ENCODE measurements at regions not wholly inside any gene's neighbourhood (a gene's known extent, or its start where the extent isn't known, plus 50 kb on each side); places are given as distances from the start of the nearest gene placed in this dataset.

- TF ChIP-seq, protein P1, sequence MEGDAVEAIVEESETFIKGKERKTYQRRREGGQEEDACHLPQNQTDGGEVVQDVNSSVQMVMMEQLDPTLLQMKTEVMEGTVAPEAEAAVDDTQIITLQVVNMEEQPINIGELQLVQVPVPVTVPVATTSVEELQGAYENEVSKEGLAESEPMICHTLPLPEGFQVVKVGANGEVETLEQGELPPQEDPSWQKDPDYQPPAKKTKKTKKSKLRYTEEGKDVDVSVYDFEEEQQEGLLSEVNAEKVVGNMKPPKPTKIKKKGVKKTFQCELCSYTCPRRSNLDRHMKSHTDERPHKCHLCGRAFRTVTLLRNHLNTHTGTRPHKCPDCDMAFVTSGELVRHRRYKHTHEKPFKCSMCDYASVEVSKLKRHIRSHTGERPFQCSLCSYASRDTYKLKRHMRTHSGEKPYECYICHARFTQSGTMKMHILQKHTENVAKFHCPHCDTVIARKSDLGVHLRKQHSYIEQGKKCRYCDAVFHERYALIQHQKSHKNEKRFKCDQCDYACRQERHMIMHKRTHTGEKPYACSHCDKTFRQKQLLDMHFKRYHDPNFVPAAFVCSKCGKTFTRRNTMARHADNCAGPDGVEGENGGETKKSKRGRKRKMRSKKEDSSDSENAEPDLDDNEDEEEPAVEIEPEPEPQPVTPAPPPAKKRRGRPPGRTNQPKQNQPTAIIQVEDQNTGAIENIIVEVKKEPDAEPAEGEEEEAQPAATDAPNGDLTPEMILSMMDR (conservative IDR thresholded peaks at IDR 0.05; ENCODE audit: low read depth in 2 of 2), result no peak
- no peak for TF ChIP-seq JUNB (IDR thresholded peaks at IDR 0.05; ENCODE audit: unreplicated experiment)
- no peak for TF ChIP-seq POLR2AphosphoS5 (IDR thresholded peaks at IDR 0.05; ENCODE audit: low read depth)
- no peak for TF ChIP-seq NANOG (IDR thresholded peaks at IDR 0.05; ENCODE audit: borderline replicate concordance)
- no peak for TF ChIP-seq ZNF114 (CRISPR knock-in tag; IDR thresholded peaks at IDR 0.05)
- TF ChIP-seq, protein P2, sequence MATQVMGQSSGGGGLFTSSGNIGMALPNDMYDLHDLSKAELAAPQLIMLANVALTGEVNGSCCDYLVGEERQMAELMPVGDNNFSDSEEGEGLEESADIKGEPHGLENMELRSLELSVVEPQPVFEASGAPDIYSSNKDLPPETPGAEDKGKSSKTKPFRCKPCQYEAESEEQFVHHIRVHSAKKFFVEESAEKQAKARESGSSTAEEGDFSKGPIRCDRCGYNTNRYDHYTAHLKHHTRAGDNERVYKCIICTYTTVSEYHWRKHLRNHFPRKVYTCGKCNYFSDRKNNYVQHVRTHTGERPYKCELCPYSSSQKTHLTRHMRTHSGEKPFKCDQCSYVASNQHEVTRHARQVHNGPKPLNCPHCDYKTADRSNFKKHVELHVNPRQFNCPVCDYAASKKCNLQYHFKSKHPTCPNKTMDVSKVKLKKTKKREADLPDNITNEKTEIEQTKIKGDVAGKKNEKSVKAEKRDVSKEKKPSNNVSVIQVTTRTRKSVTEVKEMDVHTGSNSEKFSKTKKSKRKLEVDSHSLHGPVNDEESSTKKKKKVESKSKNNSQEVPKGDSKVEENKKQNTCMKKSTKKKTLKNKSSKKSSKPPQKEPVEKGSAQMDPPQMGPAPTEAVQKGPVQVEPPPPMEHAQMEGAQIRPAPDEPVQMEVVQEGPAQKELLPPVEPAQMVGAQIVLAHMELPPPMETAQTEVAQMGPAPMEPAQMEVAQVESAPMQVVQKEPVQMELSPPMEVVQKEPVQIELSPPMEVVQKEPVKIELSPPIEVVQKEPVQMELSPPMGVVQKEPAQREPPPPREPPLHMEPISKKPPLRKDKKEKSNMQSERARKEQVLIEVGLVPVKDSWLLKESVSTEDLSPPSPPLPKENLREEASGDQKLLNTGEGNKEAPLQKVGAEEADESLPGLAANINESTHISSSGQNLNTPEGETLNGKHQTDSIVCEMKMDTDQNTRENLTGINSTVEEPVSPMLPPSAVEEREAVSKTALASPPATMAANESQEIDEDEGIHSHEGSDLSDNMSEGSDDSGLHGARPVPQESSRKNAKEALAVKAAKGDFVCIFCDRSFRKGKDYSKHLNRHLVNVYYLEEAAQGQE (IDR thresholded peaks at IDR 0.05; ENCODE audit: unreplicated experiment), result no peak
- TF ChIP-seq EZH2phosphoT487 (IDR thresholded peaks at IDR 0.05; ENCODE audit: unreplicated experiment), result no peak
- no peak for TF ChIP-seq EZH2 (IDR thresholded peaks at IDR 0.05; ENCODE audit: low read depth, unreplicated experiment)
- TF ChIP-seq CREB1 (CRISPR knock-in tag; IDR thresholded peaks at IDR 0.05; ENCODE audit: low read depth), result no peak
- TF ChIP-seq, protein P3, sequence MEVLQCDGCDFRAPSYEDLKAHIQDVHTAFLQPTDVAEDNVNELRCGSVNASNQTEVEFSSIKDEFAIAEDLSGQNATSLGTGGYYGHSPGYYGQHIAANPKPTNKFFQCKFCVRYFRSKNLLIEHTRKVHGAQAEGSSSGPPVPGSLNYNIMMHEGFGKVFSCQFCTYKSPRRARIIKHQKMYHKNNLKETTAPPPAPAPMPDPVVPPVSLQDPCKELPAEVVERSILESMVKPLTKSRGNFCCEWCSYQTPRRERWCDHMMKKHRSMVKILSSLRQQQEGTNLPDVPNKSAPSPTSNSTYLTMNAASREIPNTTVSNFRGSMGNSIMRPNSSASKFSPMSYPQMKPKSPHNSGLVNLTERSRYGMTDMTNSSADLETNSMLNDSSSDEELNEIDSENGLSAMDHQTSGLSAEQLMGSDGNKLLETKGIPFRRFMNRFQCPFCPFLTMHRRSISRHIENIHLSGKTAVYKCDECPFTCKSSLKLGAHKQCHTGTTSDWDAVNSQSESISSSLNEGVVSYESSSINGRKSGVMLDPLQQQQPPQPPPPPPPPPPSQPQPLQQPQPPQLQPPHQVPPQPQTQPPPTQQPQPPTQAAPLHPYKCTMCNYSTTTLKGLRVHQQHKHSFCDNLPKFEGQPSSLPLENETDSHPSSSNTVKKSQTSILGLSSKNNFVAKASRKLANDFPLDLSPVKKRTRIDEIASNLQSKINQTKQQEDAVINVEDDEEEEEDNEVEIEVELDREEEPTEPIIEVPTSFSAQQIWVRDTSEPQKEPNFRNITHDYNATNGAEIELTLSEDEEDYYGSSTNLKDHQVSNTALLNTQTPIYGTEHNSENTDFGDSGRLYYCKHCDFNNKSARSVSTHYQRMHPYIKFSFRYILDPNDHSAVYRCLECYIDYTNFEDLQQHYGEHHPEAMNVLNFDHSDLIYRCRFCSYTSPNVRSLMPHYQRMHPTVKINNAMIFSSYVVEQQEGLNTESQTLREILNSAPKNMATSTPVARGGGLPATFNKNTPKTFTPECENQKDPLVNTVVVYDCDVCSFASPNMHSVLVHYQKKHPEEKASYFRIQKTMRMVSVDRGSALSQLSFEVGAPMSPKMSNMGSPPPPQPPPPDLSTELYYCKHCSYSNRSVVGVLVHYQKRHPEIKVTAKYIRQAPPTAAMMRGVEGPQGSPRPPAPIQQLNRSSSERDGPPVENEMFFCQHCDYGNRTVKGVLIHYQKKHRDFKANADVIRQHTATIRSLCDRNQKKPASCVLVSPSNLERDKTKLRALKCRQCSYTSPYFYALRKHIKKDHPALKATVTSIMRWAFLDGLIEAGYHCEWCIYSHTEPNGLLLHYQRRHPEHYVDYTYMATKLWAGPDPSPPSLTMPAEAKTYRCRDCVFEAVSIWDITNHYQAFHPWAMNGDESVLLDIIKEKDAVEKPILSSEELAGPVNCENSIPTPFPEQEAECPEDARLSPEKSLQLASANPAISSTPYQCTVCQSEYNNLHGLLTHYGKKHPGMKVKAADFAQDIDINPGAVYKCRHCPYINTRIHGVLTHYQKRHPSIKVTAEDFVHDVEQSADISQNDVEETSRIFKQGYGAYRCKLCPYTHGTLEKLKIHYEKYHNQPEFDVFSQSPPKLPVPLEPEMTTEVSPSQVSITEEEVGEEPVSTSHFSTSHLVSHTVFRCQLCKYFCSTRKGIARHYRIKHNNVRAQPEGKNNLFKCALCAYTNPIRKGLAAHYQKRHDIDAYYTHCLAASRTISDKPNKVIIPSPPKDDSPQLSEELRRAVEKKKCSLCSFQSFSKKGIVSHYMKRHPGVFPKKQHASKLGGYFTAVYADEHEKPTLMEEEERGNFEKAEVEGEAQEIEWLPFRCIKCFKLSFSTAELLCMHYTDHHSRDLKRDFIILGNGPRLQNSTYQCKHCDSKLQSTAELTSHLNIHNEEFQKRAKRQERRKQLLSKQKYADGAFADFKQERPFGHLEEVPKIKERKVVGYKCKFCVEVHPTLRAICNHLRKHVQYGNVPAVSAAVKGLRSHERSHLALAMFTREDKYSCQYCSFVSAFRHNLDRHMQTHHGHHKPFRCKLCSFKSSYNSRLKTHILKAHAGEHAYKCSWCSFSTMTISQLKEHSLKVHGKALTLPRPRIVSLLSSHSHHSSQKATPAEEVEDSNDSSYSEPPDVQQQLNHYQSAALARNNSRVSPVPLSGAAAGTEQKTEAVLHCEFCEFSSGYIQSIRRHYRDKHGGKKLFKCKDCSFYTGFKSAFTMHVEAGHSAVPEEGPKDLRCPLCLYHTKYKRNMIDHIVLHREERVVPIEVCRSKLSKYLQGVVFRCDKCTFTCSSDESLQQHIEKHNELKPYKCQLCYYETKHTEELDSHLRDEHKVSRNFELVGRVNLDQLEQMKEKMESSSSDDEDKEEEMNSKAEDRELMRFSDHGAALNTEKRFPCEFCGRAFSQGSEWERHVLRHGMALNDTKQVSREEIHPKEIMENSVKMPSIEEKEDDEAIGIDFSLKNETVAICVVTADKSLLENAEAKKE (CRISPR knock-in tag; IDR thresholded peaks at IDR 0.05), result no peak
- no peak for TF ChIP-seq ETS1 (IDR thresholded peaks at IDR 0.05)
- TF ChIP-seq ZNF331 (CRISPR knock-in tag; IDR thresholded peaks at IDR 0.05; ENCODE audit: low read depth), result no peak
Observed at GRCh38 chr18:39607034-39607433, 2041.4 kb upstream of the CELF4 start.

Data from GM23338 (cell line).